GM21515 (cell line): ENCODE measurements at regions not wholly inside any gene's neighbourhood (a gene's known extent, or its start where the extent isn't known, plus 50 kb on each side); places are given as distances from the start of the nearest gene placed in this dataset.
"Not testable (repeated sequence)": the region's sequence is repeated elsewhere in the genome, so short reads cannot be mapped to it uniquely, and the experiment has no call there.

Experiments used
- ATAC-seq: cut with Tn5 transposase; IDR thresholded peaks from one replicate; pipeline ENCODE4 v1.9.1; 2021; ENCODE audit not compliant: unreplicated experiment

DNA sequence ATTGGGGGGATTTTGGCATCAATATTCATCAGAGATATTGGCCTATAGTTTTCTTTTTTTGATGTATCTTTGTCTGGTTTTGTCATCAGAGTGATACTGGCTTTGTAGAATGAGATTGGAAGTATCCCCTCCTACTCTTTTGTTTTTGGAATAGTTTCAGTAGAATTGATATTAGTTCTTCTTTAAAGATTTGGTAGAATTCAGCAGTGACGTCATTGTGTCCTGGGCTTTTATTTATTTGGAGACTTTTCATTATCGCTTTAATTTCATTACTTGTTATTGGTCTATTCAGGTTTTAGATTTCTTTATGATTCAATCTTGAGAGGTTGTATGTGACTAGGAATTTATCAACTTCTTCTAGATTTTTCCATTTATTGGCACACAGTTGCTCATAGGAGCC is 825.5 kb upstream of the NXPH2 start:
- ATAC-seq, result no peak

DNA sequence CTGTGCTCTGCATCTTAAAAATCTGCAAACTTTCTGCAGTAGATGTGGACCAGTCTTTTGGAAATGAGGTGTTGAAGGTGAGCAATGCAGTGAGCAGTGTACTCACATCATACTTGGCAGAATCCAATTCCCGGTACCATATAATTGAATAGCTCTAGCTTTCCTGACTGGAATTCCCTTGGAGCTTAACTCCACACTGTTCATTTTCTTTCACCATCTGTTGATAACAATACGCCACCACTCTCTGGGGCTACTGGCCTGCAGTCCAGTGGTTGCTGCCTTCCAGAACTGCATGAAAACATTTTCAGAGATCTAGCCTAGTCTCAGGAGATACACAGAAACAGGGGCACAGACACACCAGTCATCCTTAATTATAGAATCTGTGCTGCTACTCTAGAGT is 820.0 kb upstream of the NXPH2 start:
- no peak for ATAC-seq

DNA sequence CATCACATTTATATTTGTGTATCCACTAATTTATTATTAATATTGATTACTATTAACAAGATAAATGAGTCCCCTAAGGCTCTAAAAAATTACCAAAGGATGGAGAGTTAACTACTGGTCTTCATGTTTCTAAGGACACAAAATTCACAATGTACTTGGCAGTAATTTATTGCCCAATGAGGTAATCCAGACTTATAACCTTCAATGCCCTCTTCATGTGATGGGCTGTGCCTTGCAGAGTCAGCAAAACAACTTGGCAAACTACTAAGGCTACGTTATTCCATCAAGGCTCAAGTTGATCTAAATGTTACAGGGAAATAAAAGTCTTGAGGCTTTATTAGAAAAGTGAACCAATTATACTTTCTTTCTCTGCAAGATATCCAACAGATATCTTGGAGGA is 804.9 kb upstream of the NXPH2 start:
- ATAC-seq, result no peak

DNA sequence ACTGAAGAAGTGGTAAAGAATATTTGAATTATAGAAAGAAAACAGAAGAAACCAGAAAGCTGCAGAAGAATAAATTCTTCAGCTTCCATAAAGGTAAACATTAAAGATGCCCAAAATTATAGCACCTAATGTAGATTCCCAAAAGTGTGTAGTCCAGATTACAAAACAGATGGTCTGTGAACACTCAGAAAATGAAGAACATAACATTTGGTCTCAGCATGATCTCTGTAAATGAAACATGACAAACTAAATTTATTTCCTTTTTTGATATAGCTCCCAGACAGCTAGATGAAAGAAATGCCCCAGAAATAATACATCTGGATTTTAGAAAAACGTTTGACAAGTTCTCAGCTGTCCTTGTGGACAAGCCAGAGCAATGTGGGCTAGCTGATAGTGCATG is 794.2 kb upstream of the NXPH2 start:
- ATAC-seq, result no peak

DNA sequence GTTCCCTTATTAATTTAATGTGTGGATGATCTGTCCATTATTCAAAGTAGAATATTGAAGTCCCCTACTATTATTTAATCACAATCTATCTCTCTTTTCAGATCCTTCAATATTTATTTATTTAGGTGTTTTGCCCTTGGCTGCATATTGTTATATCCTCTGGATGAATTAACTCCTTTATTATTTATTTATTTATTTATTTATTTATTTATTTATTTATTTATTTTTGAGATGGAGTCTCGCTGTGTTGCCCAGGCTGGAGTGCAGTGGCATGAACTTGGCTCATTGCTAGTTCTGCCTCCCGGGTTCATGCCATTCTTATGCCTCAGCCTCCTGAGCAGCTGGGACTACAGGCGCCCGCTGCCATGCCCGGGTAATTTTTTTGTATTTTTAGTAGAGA is 776.6 kb upstream of the NXPH2 start:
- ATAC-seq, result no peak

DNA sequence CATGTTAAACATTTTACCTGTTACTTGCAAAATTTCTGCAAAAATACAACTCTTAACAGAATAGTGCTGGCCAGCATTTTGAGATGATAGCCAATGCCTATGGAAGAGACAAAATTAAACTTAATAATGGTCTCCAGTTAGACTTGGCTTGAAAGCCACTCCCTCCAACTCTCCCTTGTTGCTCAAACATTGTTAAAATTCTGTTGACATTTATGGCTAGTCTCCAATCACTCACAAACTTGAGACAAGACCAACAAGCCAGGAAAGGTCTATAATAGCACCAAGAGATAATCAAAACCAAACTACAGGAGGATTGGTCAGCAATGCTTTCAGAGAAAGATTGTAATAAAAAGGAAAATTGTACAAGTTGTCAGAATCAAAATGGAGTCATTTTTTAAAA is 770.7 kb upstream of the NXPH2 start:
- no peak for ATAC-seq

DNA sequence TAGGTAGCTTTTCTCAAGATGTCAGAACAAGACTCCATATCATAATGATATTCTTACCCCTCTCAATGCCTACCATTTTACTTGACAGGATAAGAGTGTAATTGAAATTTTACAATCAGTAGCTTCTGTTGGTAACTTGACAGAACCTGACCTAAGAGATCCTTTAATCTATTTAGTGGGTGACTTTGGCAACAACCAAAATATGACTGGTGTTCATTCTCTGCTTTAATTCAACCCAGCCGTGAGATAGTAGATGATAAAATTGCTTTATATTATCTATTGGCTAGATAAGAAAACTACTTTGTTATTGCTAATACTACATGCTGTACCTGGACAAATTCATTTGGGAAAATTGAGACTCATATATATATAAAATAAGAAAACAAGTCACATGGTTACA is 770.2 kb upstream of the NXPH2 start:
- ATAC-seq, result no peak

DNA sequence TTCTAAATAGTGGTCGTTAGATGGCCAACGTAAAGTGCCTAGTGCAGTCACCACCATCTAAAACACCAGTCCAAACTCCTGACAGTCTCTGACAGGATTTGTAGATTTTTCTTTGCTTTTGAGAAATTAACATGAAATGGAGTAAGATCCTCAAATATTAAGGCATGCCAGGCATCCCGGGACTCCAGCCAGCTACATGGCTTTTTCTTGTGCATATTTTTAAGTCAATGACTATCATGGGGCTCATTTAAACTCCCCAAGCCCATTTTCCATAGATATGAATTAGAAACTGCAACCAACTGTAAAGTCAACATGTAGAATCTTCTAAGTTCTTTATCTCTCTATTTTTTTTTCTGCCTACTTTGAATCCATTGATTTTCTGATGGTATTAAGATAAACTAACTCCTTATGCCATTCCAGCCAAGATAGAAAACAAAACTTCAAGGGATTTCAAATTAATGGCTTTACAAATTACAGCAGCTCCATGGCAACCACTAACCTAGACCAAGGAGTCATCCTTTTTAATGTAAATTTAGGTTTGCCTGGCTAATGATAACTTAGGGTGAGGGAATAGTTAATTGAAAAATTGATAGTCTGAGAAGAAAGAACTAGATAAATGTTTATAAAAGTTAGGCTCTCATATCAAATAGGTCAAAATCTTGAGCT is 764.1 kb upstream of the NXPH2 start:
- ATAC-seq, result no peak

DNA sequence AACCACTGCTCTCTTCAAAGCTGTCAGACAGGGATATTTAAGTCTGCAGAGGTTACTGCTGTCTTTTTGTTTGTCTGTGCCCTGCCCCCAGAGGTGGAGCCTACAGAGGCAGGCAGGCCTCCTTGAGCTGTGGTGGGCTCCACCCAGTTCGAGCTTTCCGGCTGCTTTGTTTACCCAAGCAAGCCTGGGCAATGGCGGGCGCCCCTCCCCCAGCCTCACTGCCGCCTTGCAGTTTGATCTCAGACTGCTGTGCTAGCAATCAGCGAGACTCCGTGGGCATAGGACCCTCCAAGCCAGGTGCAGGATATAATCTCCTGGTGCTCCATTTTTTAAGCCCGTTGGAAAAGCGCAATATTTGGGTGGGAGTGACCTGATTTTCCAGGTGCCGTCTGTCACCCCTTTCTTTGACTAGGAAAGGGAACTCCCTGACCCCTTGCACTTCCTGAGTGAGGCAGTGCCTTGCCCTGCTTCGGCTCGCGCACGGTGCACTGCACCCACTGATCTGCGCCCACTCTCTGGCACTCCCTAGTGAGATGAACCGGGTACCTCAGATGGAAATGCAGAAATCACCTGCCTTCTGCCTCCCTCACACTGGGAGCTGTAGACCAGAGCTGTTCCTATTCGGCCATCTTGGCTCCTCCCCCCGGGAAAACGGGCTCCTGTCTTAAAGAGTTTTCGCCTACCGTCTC is 758.3 kb upstream of the NXPH2 start:
- not testable (repeated sequence) for ATAC-seq

DNA sequence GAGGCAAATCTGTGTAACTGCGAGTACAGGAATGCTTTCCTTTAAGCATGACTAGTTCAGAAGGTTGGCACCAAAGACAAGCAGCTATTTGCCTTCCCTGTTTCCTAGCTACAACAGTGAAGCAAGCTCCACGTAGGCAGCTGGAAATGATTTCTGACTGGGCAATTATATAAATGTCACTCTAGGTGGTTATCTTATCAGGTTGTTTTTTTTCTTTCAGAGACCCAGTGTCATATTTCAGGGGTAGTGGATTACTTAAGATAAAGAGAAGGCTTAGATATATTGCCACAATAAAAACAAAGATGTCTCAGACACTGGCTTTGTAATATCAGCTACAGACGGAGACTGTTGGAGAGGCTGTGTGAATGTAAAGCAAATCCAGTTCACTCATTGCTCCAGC is 748.9 kb upstream of the NXPH2 start:
- no peak for ATAC-seq

DNA sequence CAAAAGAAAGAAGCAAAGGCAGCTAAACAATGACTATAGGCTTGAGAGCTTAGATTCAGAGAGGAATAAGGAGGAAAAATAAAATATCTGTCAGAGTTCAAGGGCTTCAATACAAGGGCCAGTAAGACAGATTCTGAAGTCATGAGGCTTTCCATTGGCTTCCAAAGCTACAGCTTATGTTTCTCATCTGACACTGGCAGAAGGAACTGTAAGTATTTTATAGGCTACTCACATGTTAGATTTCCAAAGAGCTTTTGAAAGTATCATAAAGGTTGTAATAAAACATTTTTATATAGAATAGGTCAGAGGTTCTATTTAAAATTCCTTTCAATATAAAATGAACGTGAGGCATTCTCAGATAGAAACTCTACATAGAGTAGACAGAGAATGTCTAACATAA is 746.6 kb upstream of the NXPH2 start:
- no peak for ATAC-seq

DNA sequence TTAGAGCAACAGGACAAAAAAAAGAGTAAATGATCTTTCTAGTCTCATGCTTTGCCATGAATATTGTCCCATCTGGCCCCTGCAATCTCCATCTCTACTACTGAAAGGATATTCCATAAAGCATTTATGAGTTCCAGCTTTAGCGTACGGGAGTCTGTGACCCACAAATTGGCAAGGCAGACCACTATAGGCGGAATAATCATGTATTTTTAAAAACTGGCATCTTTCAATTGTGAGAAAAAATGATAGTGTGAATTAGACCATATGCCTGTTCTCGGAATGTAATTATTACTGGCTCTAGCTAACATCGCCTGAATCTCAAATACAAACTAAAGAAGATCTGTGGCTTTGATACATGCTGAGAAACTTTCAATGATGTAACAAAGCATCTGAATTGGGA is 738.1 kb upstream of the NXPH2 start:
- no peak for ATAC-seq

DNA sequence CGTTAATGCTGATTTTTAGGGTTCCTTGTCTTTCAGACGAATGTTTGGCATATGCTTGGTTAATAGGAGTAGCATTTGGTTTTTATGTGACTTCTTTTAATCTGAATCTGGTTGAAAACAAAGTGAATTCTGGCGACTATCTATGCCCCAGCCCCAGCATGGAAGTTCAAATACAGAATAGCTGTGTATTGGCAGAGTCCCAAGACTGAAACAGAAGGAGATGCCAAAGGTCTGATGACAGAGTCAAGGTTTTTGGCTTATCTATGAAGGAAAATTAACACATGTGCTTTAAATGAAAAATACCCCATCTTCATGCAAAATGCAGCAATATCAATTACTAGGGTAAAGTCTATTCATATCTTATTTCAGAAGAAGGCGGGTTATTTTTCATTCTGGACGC is 734.8 kb upstream of the NXPH2 start:
- no peak for ATAC-seq

DNA sequence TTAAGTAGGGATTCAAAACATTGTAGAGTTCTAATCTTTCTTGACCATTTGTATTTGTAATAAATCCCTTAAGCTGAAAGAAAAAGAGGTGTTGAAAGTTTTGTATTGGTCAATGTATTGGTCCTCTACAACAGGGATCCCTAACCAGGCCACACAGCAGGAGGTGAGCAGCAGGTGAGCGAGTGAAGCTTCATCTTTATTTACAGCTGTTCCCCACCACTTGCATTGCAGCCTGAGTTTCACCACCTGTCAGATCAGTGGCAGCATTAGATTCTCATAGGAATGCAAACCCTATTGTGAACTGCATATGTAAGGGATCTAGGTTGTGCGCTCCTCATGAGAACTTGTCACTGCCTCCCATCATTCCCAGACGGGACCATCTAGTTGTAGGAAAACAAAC is 715.7 kb upstream of the NXPH2 start:
- ATAC-seq, result no peak

DNA sequence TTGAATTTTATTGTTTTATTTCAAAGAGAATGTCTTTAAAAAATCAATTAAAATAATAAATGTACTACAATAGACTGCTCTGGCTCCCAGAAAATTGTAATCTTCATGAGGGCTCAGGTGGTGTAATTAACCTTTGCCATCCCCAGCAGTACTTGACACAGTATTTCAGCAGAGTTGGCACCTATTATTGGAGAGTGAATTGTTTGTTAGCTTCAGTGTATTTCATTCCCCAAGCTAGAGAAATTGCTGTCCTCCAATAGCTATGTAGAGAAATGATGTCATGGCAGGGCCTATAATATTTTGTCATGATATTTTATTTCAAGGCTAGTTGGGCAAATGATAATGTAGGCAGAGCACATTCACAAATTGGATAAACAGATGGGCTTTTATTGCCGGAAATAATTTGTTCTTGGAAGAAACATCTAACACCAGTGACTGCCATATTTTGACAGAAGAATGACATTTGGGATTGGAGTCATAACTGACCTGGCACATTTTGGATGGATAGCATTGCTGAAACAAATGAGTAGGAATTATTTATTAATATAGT is 712.0 kb upstream of the NXPH2 start:
- ATAC-seq, result no peak

DNA sequence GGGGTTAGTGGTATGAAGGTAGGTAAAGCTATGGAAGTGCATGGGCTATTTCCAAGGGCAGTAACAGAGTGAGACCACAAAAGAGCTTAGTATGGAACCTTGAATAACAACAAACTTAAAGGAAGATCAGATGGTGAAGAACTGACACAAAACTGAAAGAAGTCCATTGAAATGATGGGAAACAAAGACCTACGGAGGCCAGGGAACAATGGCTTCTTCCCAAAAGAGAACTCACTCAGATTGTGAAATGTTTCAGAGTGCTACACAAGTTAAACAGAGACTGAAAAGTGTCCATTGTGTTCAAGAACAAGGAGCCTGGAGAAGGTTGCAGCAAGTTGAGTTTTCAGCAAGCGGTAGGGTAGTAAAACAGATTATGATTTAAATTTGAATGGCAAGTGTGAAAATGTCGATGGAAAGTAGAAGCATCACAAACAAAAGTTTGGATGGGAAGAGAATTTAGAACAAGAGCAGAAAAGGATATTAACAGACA is 700.0 kb upstream of the NXPH2 start:
- ATAC-seq, result no peak

DNA sequence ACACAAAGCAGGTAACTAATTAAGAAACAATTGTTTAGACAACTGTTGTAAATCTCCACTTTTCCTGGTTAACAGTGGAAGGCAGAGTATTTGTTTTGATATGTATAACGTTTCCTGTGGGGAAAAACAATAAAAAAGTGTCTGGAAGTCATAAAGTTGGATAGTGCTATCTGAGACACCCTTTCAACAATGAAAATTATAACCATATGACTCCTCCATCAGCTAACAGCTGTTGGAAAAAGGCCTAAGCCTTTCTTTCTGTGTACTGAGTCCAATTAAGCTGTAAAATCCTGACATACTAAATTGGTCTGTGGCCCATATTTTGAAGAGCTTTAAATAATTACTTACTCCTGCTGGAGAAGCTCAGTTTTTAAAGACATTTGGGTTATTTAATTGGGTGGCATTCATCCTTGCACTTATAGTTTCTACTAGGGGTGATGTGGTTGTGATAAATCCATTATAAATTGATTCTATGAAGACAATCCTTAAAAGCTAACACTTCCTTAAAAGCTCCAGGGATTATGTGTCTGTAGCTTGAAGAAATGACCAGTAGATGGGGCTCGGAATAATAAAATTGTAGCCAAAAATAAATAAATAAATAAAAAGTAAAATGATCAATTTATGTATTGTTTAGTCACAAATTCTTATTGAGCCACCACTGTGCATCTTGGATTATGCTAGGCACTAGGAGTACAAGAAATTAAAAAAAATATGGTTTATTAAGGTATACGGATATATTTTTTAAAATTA is 698.1 kb upstream of the NXPH2 start:
- no peak for ATAC-seq

DNA sequence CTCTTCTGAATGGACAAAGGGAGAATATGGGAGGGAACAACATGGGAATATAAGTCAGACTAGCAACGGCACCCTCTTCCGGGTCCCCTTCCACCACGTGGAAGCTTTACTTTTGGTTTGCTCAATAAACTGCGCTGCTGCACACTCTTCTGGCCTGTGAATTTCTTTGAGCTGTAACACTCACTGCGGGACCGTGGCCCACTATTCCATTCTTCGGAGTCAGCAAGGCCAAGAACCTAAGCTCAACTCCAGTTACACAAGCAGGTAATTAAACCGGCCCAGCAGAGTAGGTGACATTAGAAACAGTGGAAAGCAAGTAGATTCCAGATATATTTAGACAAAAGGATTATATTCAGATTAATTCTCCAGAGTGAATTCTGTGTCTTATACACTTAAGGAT is 697.4 kb upstream of the NXPH2 start:
- no peak for ATAC-seq

DNA sequence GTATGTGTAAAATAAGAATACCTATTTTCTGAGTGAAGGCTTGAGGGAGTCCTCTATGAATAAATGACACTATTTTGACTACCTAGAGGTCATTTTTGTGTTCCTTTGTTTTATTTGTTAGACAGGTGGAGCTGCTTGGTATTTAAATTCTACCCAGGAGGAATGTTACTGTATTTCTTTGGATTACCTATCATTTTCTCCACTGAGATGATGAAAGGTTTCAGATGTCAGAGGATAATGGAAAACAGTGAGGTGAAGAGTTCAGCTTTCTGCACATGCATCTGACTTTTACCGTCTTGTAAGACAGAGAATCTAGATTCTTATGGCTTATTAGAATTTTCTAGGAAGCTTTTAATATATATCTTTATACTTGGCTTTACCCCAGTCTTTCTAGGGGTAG is 689.8 kb upstream of the NXPH2 start:
- no peak for ATAC-seq

DNA sequence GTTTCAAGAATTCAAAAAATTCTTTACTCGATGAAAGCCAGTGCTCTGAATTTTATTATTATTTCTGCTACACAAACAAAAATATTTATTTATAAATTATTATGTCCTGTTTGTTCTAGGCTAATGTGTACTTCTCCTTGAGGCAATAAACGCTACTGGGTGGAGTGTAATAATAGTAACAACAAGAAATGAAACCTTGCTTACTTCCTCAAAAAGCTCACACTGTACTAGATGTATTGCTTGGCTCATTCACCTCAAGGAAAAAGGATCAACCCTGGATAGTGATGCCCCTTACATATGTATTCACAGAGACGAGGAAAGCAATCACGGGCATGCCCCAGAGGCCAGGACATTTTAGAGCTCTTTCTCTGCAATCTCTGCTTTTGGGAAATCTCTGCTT is 685.6 kb upstream of the NXPH2 start:
- ATAC-seq, result no peak

DNA sequence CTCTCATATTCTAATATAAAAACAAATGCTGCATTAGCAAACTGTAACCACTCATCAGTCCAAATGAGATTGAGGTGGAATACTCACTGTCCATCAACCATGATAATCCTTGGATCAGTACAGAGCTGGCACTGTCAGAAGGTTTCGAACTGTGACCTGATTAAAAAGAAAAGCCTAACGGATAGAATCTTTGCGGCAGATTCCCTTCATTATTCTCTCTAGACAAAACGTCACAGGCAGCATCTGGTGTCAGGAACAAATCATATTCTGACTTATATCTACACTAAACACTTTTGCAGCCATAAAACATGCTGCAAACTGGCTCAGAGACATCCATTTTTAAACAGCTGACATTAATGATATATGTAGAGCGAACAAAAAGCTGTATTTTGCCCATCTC is 677.7 kb upstream of the NXPH2 start:
- no peak for ATAC-seq

DNA sequence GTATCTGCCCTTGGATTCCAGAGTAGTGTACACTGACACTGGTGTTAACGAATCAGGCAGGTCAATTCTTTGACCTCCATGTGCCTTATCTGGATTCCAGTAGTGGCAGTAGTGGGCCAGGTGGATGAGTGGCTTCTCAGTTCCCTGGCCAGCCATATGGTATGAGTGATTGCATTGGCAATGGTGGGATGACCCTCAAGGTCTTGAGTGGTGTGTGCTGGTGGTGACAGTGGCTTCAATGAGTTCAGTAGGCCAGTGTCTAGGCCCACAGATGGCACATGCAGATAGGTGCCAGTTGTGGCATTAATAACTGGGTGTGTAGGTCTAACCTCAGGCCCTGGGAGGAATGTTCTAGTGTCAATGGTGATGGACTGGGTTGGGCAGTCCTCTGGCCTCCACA is 674.1 kb upstream of the NXPH2 start:
- no peak for ATAC-seq
